ENCODE measurements at regions not wholly inside any gene's neighbourhood (a gene's known extent, or its start where the extent isn't known, plus 50 kb on each side); places are given as distances from the start of the nearest gene placed in this dataset.

DNA sequence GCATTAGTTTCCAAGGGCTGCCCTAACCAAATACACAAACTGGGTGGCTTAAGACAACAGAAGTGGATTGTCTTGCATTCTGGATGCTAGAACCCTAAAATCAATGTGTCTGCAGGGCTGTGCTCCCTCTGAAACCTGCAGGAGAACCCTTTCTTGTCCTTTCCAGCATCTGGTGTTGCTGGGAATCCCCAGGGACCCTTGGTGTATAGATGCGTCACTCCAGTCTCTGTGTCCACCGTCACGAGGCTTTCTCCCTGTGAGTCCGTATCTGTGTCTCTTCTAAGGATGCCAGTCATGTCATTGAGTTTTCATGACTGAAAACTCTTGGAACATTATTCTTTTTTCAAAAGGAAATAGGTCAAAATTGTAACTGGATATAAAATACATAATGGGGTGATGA, 142.9 kb downstream of the RNASET2 start:
- DNase-seq: no peak
- ChIA-PET CTCF (no interaction called here), POLR2A (no interaction called here)
- H3K27ac ChIP-seq (ENCODE audit: insufficient read depth in 1 of 2, low read depth in 1 of 2, low read length in 2 of 2, poor library complexity in 1 of 2, severe bottlenecking in 2 of 2): no peak overlapping the region
- WGBS (ENCODE audit: insufficient coverage): 100% methylated on average over 1 of the region's 4 CpGs
- no peaks in the 10 kb centered on the region for H3K36me3 ChIP-seq (ENCODE audit: control insufficient read depth in 4 of 4, insufficient read depth in 4 of 4, low read length in 3 of 4)
- no peaks in the 10 kb centered on the region for H3K4me1 ChIP-seq (ENCODE audit: control extremely low read depth in 1 of 4, control insufficient read depth in 4 of 4, insufficient read depth in 4 of 4, low read length in 3 of 4)
- peaks cover 0 to 3% (median 0%) of the 10 kb centered on the region in 5 experiments for H3K27me3 ChIP-seq (replicated peaks in 2 of 5; ENCODE audit: control insufficient read depth in 4 of 5, insufficient read depth in 5 of 5, low read length in 4 of 5)
- H3K4me3 ChIP-seq (ENCODE audit: control insufficient read depth in 1 of 7, extremely low read depth in 1 of 7, insufficient read depth in 4 of 7, low read depth in 2 of 7, low read length in 6 of 7): no peak overlapping the region
- H3K9me3 ChIP-seq (ENCODE audit: control extremely low read depth in 1 of 5, control insufficient read depth in 4 of 5, insufficient read depth in 2 of 5, low read depth in 1 of 5, low read length in 4 of 5): no peaks in the 10 kb centered on the region

DNA sequence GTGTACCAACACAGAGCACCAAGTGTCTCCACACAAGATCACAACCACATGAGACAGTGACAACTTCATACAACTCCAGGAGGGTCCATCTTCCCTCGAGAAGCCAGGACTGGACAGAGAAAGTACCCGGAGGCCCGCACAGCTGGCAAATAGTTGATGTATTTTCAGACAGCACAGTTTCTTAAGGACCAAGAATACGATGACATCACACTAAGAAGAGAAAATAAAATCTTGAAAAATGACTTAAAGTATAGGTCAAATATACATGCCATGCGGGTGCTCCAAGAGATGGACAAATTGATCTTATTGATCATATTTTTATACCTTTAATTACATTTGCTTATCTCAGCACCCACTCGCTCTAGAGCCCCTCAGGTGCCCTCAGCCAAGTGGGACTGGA, 145.5 kb downstream of the RNASET2 start:
- H3K4me1 ChIP-seq (ENCODE audit: control extremely low read depth in 1 of 4, control insufficient read depth in 4 of 4, insufficient read depth in 4 of 4, low read length in 3 of 4): no peaks in the 10 kb centered on the region
- no peak overlapping the region for H3K27ac ChIP-seq (ENCODE audit: insufficient read depth in 1 of 2, low read depth in 1 of 2, low read length in 2 of 2, poor library complexity in 1 of 2, severe bottlenecking in 2 of 2)
- ChIA-PET CTCF (no interaction called here), POLR2A (no interaction called here)
- H3K9me3 ChIP-seq (ENCODE audit: control extremely low read depth in 1 of 5, control insufficient read depth in 4 of 5, insufficient read depth in 2 of 5, low read depth in 1 of 5, low read length in 4 of 5): peaks cover 2 to 18% (median 7%) of the 10 kb centered on the region in 5 experiments
- WGBS (ENCODE audit: insufficient coverage): 100% methylated on average over 2 of the region's 6 CpGs
- no peaks in the 10 kb centered on the region for H3K27me3 ChIP-seq (replicated peaks in 2 of 5; ENCODE audit: control insufficient read depth in 4 of 5, insufficient read depth in 5 of 5, low read length in 4 of 5)
- no peak for DNase-seq
- no peak overlapping the region for H3K4me3 ChIP-seq (ENCODE audit: control insufficient read depth in 1 of 7, extremely low read depth in 1 of 7, insufficient read depth in 4 of 7, low read depth in 2 of 7, low read length in 6 of 7)
- H3K36me3 ChIP-seq (ENCODE audit: control insufficient read depth in 4 of 4, insufficient read depth in 4 of 4, low read length in 3 of 4): no peaks in the 10 kb centered on the region

DNA sequence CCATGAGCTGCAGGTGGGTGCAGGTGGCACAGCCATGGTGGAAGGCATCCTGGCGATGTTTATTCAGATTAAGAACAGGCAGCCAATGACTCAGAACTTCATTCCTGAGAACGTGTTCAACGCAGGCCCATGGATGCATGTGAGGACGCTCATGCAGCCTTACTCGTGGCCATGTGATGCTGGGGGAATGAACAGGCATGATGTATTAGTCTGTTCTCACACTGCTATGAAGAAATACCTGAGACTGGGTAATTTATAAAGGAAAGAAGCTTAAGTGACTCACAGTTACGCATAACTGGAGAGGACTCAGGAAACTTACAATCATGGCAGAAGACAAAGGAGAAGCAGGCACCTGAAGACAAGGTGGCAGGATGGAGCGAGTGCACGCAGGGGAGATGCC, 146.6 kb downstream of the RNASET2 start:
- CTCF ChIA-PET: no interaction called here

DNA sequence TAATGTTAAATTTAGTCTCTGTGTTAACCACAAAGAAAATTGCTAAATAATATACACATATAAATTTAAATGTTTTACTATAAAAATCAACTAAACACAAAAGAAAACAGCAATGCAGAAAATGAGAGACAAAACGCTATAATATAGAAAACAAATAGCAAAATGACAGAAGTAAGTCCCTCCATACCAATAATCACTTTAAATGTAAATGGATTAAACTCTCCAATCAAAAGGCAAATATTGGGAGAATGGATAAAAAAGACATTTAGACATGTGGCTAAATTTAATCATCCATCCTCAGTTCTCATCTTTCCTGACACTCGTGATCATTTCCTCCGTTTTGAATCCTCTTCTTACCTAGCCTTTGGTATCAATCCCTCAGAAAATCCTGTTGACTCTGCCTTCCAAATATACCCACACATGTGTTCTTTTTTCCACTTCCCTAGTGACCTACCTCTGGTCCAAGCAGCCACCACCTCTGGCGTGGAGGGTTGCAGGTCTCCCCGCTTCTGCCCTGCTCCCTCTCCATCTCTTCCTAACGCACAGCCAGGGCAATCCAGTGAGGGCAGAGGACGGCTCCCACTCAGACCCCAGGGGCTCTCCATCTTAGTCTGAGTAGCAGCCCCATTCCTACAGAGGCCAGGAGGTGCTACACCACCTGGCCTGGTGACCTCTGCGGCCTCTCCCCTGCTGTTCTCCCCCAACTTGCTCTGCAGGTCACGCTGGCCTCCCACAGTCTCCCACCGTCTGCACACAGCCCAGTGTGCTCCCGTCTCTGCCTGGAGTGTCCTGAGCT, 149.2 kb downstream of the RNASET2 start:
- WGBS (ENCODE audit: insufficient coverage): 98% methylated on average over 10 of the region's 11 CpGs
- CTCF ChIA-PET: no interaction called here
- Histone ChIP-seq H3K9me3 (ENCODE audit: control extremely low read depth in 1 of 5, control insufficient read depth in 4 of 5, insufficient read depth in 2 of 5, low read depth in 1 of 5, low read length in 4 of 5) (peaks cover 2 to 29% (median 11%) of the 10 kb centered on the region in 5 experiments), H3K4me1 (ENCODE audit: control extremely low read depth in 1 of 4, control insufficient read depth in 4 of 4, insufficient read depth in 4 of 4, low read length in 3 of 4) (no peaks in the 10 kb centered on the region), H3K36me3 (ENCODE audit: control insufficient read depth in 4 of 4, insufficient read depth in 4 of 4, low read length in 3 of 4) (no peaks in the 10 kb centered on the region), H3K27ac (ENCODE audit: insufficient read depth in 1 of 2, low read depth in 1 of 2, low read length in 2 of 2, poor library complexity in 1 of 2, severe bottlenecking in 2 of 2) (no peak overlapping the region), H3K27me3 (replicated peaks in 2 of 5; ENCODE audit: control insufficient read depth in 4 of 5, insufficient read depth in 5 of 5, low read length in 4 of 5) (no peaks in the 10 kb centered on the region), H3K4me3 (ENCODE audit: control insufficient read depth in 1 of 7, extremely low read depth in 1 of 7, insufficient read depth in 4 of 7, low read depth in 2 of 7, low read length in 6 of 7) (no peak overlapping the region)
- POLR2A ChIA-PET: no interaction called here
- DNase-seq: no peak

More for the DNA sequence above, 146.6 kb downstream of the RNASET2 start:
- POLR2A ChIA-PET: no interaction called here
- WGBS (ENCODE audit: insufficient coverage): 86% methylated on average over 7 of the region's 8 CpGs
- Histone ChIP-seq H3K36me3 (ENCODE audit: control insufficient read depth in 4 of 4, insufficient read depth in 4 of 4, low read length in 3 of 4) (no peaks in the 10 kb centered on the region), H3K27ac (ENCODE audit: insufficient read depth in 1 of 2, low read depth in 1 of 2, low read length in 2 of 2, poor library complexity in 1 of 2, severe bottlenecking in 2 of 2) (no peak overlapping the region), H3K9me3 (ENCODE audit: control extremely low read depth in 1 of 5, control insufficient read depth in 4 of 5, insufficient read depth in 2 of 5, low read depth in 1 of 5, low read length in 4 of 5) (peaks cover 2 to 29% (median 11%) of the 10 kb centered on the region in 5 experiments), H3K27me3 (replicated peaks in 2 of 5; ENCODE audit: control insufficient read depth in 4 of 5, insufficient read depth in 5 of 5, low read length in 4 of 5) (no peaks in the 10 kb centered on the region), H3K4me3 (ENCODE audit: control insufficient read depth in 1 of 7, extremely low read depth in 1 of 7, insufficient read depth in 4 of 7, low read depth in 2 of 7, low read length in 6 of 7) (no peak overlapping the region), H3K4me1 (ENCODE audit: control extremely low read depth in 1 of 4, control insufficient read depth in 4 of 4, insufficient read depth in 4 of 4, low read length in 3 of 4) (no peaks in the 10 kb centered on the region)
- no peak for DNase-seq

DNA sequence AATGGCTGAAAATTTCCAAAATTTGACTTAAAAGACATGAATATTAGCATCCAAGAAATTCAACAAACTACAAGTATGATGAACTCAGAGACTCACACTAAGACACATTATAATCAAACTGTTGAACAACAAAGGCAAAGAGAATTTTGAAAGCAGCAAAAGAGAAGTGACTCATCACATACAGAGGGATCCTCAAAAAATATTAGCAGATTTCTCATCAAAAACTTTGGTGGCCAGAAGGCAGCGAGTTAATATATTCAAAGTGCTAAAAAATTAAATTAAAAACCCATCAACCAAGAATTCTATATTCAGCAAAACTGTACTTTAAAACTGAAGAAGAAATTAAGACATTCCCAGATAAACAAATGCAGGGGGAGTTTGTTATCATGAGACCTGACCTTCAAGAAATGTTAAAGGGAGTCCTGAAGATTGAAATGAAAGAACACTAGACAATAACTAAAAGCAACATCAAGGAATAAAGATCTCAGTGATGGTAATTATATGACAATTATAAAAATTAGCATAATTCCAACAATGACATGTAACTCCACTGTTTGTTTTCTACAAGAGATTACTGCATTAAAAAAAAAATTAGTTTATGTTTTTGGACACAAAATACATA, 150.0 kb downstream of the RNASET2 start:
- no peaks in the 10 kb centered on the region for H3K36me3 ChIP-seq (ENCODE audit: control insufficient read depth in 4 of 4, insufficient read depth in 4 of 4, low read length in 3 of 4)
- H3K9me3 ChIP-seq (ENCODE audit: control extremely low read depth in 1 of 5, control insufficient read depth in 4 of 5, insufficient read depth in 2 of 5, low read depth in 1 of 5, low read length in 4 of 5): peaks cover 2 to 29% (median 11%) of the 10 kb centered on the region in 5 experiments
- CTCF ChIA-PET: no interaction called here
- WGBS (ENCODE audit: insufficient coverage): no CpG with 5 or more reads among the region's 1 CpG
- no peak for DNase-seq
- H3K27ac ChIP-seq (ENCODE audit: insufficient read depth in 1 of 2, low read depth in 1 of 2, low read length in 2 of 2, poor library complexity in 1 of 2, severe bottlenecking in 2 of 2): no peak overlapping the region
- no peaks in the 10 kb centered on the region for H3K4me1 ChIP-seq (ENCODE audit: control extremely low read depth in 1 of 4, control insufficient read depth in 4 of 4, insufficient read depth in 4 of 4, low read length in 3 of 4)
- H3K27me3 ChIP-seq (replicated peaks in 2 of 5; ENCODE audit: control insufficient read depth in 4 of 5, insufficient read depth in 5 of 5, low read length in 4 of 5): no peaks in the 10 kb centered on the region
- H3K4me3 ChIP-seq (ENCODE audit: control insufficient read depth in 1 of 7, extremely low read depth in 1 of 7, insufficient read depth in 4 of 7, low read depth in 2 of 7, low read length in 6 of 7): no peak overlapping the region
- POLR2A ChIA-PET: no interaction called here

DNA sequence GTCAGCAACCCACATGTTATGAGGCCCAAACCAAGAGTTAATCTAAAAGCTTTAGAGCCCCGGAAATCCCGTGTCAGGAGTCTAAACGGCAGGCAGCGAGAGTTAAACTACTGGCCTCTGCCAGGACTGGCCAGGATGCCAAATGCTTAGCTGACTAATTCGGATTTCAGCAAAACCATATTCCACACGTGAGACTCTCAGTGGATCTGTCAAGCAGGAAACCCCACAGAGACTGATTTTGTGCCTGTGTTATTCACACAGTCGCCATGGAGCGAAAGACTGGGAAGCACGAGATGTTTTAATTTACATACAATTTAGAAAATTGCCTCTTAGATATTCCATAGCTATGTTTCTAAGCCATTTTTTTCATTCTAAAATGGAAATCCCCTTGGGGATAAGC, 152.9 kb downstream of the RNASET2 start:
- Histone ChIP-seq H3K9me3 (ENCODE audit: control extremely low read depth in 1 of 5, control insufficient read depth in 4 of 5, insufficient read depth in 2 of 5, low read depth in 1 of 5, low read length in 4 of 5) (peaks cover 2 to 29% (median 11%) of the 10 kb centered on the region in 5 experiments), H3K27ac (ENCODE audit: insufficient read depth in 1 of 2, low read depth in 1 of 2, low read length in 2 of 2, poor library complexity in 1 of 2, severe bottlenecking in 2 of 2) (no peak overlapping the region), H3K27me3 (replicated peaks in 2 of 5; ENCODE audit: control insufficient read depth in 4 of 5, insufficient read depth in 5 of 5, low read length in 4 of 5) (no peaks in the 10 kb centered on the region), H3K36me3 (ENCODE audit: control insufficient read depth in 4 of 4, insufficient read depth in 4 of 4, low read length in 3 of 4) (no peaks in the 10 kb centered on the region), H3K4me3 (ENCODE audit: control insufficient read depth in 1 of 7, extremely low read depth in 1 of 7, insufficient read depth in 4 of 7, low read depth in 2 of 7, low read length in 6 of 7) (no peak overlapping the region), H3K4me1 (ENCODE audit: control extremely low read depth in 1 of 4, control insufficient read depth in 4 of 4, insufficient read depth in 4 of 4, low read length in 3 of 4) (no peaks in the 10 kb centered on the region)
- DNase-seq: no peak
- ChIA-PET POLR2A (no interaction called here), CTCF (interaction anchor here (1.4 kb wide), 1 partner anchor 186 kb away, joined by 3 read pairs; no protein-coding TSS in a partner anchor)
- WGBS (ENCODE audit: insufficient coverage): 86% methylated on average over 7 of the region's 9 CpGs

DNA sequence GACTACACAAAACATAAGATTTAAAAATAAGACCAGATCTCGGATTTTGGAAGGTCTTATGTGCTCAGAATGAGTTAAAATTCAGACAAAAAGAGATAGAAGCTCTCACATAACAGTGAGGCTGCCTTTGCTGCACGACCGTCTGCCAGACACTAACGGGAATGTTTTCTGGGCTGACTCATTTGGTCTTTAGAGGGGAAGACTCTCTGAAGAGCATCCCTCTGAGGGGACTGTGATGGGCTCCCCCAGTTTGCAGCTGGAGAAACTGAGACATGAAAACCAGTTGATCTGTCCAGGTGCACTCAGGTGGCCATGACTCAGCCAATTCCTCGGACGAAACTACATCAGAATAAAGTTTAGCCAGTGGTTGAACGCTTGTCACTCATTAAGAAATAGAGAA, 153.9 kb downstream of the RNASET2 start:
- 100% methylated on average over 3 of the region's 7 CpGs for WGBS (ENCODE audit: insufficient coverage)
- ChIA-PET POLR2A (no interaction called here), CTCF (no interaction called here)
- H3K9me3 ChIP-seq (ENCODE audit: control extremely low read depth in 1 of 5, control insufficient read depth in 4 of 5, insufficient read depth in 2 of 5, low read depth in 1 of 5, low read length in 4 of 5): peaks cover under 1 to 19% (median 8%) of the 10 kb centered on the region in 5 experiments
- H3K27me3 ChIP-seq (replicated peaks in 2 of 5; ENCODE audit: control insufficient read depth in 4 of 5, insufficient read depth in 5 of 5, low read length in 4 of 5): peaks cover 0 to 1% (median 0%) of the 10 kb centered on the region in 5 experiments
- H3K4me1 ChIP-seq (ENCODE audit: control extremely low read depth in 1 of 4, control insufficient read depth in 4 of 4, insufficient read depth in 4 of 4, low read length in 3 of 4): no peaks in the 10 kb centered on the region
- no peaks in the 10 kb centered on the region for H3K36me3 ChIP-seq (ENCODE audit: control insufficient read depth in 4 of 4, insufficient read depth in 4 of 4, low read length in 3 of 4)
- DNase-seq: no peak
- H3K4me3 ChIP-seq (ENCODE audit: control insufficient read depth in 1 of 7, extremely low read depth in 1 of 7, insufficient read depth in 4 of 7, low read depth in 2 of 7, low read length in 6 of 7): no peak overlapping the region
- no peak overlapping the region for H3K27ac ChIP-seq (ENCODE audit: insufficient read depth in 1 of 2, low read depth in 1 of 2, low read length in 2 of 2, poor library complexity in 1 of 2, severe bottlenecking in 2 of 2)
